Panc1 (cell line): ENCODE measurements at regions not wholly inside any gene's neighbourhood (a gene's known extent, or its start where the extent isn't known, plus 50 kb on each side); places are given as distances from the start of the nearest gene placed in this dataset.

ENCODE experiments used
- ATAC-seq: fragments of 200-7000 bp; cut with Tn5 transposase; 2 replicates; pipeline ENCODE4 v1.9.1; 2020; ENCODE audit warnings: mild to moderate bottlenecking, moderate library complexity
- BruUV-seq: library from RNA; stranded (reverse); fragments of 400-500 nt; replicated peaks from 2 replicates; lab custom pipeline; 2021; lab: Mats Ljungman, UMichigan
- CTCF ChIA-PET: fragments of 300-600 bp; sonication (Branson Sonifier 250); formaldehyde crosslinking; loops from one replicate; lab custom pipeline; 2022; ENCODE audit warnings: antibody characterized with exemption; lab: Charles Lee
- POLR2A ChIA-PET: fragments of 300-600 bp; sonication (Branson Sonifier 250); formaldehyde crosslinking; loops from one replicate; lab custom pipeline; 2022; ENCODE audit warnings: antibody characterized with exemption; lab: Charles Lee
- DNase-seq: peaks from one replicate; pipeline ENCODE4 v3.0.0-alpha.2; 2010; ENCODE audit warnings: low read depth, low spot score
- H3K27ac ChIP-seq: 2 replicates; pipeline ENCODE4 v1.5.1; 2011; ENCODE audit warnings: mild to moderate bottlenecking, low read length, inconsistent platforms
- H3K27me3 ChIP-seq: fragments of 200-500 bp; sonication (Bioruptor generic); 2 replicates; pipeline ENCODE4 v1.6.0; 2014; ENCODE audit warnings: low read length, inconsistent platforms; ENCODE audit not compliant: control insufficient read depth, insufficient read depth
- H3K36me3 ChIP-seq: fragments of 200-500 bp; sonication (Bioruptor generic); 2 replicates; pipeline ENCODE4 v1.5.1; 2014; ENCODE audit warnings: inconsistent platforms, mild to moderate bottlenecking, low read length, moderate library complexity; ENCODE audit not compliant: control insufficient read depth, insufficient read depth
- H3K4me1 ChIP-seq: 2 replicates; pipeline ENCODE4 v1.5.1; 2011; ENCODE audit warnings: inconsistent platforms, mild to moderate bottlenecking, low read length, moderate library complexity; ENCODE audit not compliant: control insufficient read depth, insufficient read depth
- H3K4me3 ChIP-seq, 2 experiments: 2 replicates each; pipeline ENCODE4 v1.5.1; 2011 to 2012; ENCODE audit warnings: low read depth in 2 of 2, low read length in 2 of 2, mild to moderate bottlenecking in 2 of 2, inconsistent platforms in 1 of 2, moderate library complexity in 1 of 2
- H3K9me3 ChIP-seq: fragments of 200-500 bp; sonication (Bioruptor generic); 2 replicates; pipeline ENCODE4 v1.5.1; 2014; ENCODE audit warnings: low read depth, mild to moderate bottlenecking, inconsistent platforms, low read length, moderate library complexity; ENCODE audit not compliant: control insufficient read depth, insufficient read depth
- POLR2AphosphoS5 ChIP-seq: IDR thresholded peaks from 2 replicates; pipeline ENCODE4 v1.6.1; 2012; ENCODE audit warnings: mild to moderate bottlenecking, low read depth, low read length, moderate library complexity
- SIN3A ChIP-seq: IDR thresholded peaks from 2 replicates; pipeline ENCODE4 v1.6.1; 2012; ENCODE audit warnings: low read depth, mild to moderate bottlenecking, low read length, moderate library complexity, borderline replicate concordance; ENCODE audit not compliant: insufficient read depth
- TCF7L2 ChIP-seq: IDR thresholded peaks from 2 replicates; pipeline ENCODE4 v1.6.1; 2011; ENCODE audit warnings: mild to moderate bottlenecking, low read depth, low read length, inconsistent platforms
- in situ Hi-C: cut with HindIII; loops from 2 replicates; pipeline ENCODE4 v1.10.0; 2016; ENCODE audit warnings: low sequenced_read_pairs, low pct_unique_long_range_greater_than_20kb
- intact Hi-C: fragments of 100-400 bp; cut with micrococcal nuclease; formaldehyde crosslinking; loops from one replicate; pipeline ENCODE4 v1.10.0; 2022; ENCODE audit not compliant: unreplicated experiment
- TF ChIP-seq, protein P1 (sequence below): fragments of 450-650 bp; IDR thresholded peaks from 2 replicates; pipeline ENCODE4 v1.5.1; 2017; ENCODE audit warnings: mild to moderate bottlenecking
- TF ChIP-seq, protein P2 (sequence below), 2 experiments: IDR thresholded peaks; 2 replicates each; pipeline ENCODE4 v1.6.1; 2011 to 2012; ENCODE audit warnings: low read depth in 2 of 2, control low read depth in 1 of 2, low read length in 1 of 2, mild to moderate bottlenecking in 1 of 2, moderate library complexity in 1 of 2; ENCODE audit not compliant: insufficient read depth in 1 of 2

DNA sequence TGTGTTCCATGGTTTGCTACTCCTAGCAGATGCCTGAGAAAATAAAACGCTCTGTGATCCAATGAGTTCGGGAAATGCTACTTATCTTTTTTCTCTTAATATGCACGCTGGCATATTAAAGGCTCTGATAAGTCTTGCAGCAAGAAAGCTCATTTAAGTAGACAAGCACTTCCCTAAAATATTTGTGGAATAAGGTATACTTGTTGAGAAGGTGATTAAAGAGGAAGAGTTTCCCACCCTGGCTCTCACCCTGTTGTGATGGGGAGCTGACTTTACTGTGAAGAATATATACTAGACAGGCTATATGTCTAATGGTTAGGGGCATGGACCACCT is 279.4 kb downstream of the RPS24 start:
- H3K36me3 ChIP-seq, result no peaks in the 10 kb centered on the region
- intact Hi-C loops (no loop called here), in situ Hi-C loops (no loop called here)
- BruUV-seq, result no TSS peak
- POLR2A ChIA-PET, result interaction anchor here (0.6 kb wide), 1 partner anchor 503 kb away, joined by 3 read pairs; no protein-coding TSS in a partner anchor
- H3K27me3 ChIP-seq, result peaks cover 10% of the 10 kb centered on the region; the same call in 1 of the 2 replicates
- H3K4me3 ChIP-seq, result no peak overlapping the region
- DNase-seq (no peak), ATAC-seq (no peak)
- CTCF ChIA-PET, result no interaction called here
- TF ChIP-seq POLR2AphosphoS5 (no peak), TCF7L2 (no peak), SIN3A (no peak)
- TF ChIP-seq, protein P1, sequence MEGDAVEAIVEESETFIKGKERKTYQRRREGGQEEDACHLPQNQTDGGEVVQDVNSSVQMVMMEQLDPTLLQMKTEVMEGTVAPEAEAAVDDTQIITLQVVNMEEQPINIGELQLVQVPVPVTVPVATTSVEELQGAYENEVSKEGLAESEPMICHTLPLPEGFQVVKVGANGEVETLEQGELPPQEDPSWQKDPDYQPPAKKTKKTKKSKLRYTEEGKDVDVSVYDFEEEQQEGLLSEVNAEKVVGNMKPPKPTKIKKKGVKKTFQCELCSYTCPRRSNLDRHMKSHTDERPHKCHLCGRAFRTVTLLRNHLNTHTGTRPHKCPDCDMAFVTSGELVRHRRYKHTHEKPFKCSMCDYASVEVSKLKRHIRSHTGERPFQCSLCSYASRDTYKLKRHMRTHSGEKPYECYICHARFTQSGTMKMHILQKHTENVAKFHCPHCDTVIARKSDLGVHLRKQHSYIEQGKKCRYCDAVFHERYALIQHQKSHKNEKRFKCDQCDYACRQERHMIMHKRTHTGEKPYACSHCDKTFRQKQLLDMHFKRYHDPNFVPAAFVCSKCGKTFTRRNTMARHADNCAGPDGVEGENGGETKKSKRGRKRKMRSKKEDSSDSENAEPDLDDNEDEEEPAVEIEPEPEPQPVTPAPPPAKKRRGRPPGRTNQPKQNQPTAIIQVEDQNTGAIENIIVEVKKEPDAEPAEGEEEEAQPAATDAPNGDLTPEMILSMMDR, result no peak
- TF ChIP-seq, protein P2, sequence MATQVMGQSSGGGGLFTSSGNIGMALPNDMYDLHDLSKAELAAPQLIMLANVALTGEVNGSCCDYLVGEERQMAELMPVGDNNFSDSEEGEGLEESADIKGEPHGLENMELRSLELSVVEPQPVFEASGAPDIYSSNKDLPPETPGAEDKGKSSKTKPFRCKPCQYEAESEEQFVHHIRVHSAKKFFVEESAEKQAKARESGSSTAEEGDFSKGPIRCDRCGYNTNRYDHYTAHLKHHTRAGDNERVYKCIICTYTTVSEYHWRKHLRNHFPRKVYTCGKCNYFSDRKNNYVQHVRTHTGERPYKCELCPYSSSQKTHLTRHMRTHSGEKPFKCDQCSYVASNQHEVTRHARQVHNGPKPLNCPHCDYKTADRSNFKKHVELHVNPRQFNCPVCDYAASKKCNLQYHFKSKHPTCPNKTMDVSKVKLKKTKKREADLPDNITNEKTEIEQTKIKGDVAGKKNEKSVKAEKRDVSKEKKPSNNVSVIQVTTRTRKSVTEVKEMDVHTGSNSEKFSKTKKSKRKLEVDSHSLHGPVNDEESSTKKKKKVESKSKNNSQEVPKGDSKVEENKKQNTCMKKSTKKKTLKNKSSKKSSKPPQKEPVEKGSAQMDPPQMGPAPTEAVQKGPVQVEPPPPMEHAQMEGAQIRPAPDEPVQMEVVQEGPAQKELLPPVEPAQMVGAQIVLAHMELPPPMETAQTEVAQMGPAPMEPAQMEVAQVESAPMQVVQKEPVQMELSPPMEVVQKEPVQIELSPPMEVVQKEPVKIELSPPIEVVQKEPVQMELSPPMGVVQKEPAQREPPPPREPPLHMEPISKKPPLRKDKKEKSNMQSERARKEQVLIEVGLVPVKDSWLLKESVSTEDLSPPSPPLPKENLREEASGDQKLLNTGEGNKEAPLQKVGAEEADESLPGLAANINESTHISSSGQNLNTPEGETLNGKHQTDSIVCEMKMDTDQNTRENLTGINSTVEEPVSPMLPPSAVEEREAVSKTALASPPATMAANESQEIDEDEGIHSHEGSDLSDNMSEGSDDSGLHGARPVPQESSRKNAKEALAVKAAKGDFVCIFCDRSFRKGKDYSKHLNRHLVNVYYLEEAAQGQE (IDR thresholded peaks at IDR 0.05; ENCODE audit: insufficient read depth in 1 of 2, low read depth in 2 of 2, low read length in 1 of 2), result no peak
- no peaks in the 10 kb centered on the region for H3K4me1 ChIP-seq
- no peak overlapping the region for H3K27ac ChIP-seq
- H3K9me3 ChIP-seq, result no peaks in the 10 kb centered on the region

DNA sequence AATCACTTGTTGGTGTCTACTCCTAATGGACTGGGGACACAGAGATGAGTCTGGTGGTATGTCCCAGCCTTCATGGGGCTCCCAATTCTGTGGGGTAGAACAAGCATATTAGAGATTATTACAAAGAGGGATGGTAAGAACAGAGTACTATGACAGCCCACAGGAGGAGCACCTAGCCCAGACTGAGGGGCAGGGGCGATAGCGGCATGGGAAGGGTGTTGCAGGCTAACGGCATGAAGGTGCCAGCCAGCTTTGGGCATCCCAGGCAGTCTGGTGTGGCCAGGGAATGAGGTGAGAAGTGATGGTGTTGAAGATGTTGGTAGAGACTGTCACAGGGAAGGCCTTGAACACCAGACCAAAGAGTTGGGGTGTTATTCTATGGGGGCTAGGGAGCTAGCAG is 280.0 kb downstream of the RPS24 start:
- TF ChIP-seq SIN3A, result no peak
- no peak for TF ChIP-seq TCF7L2
- ATAC-seq, result no peak
- intact Hi-C loops (no loop called here), in situ Hi-C loops (no loop called here)
- Histone ChIP-seq H3K9me3 (no peaks in the 10 kb centered on the region), H3K27ac (no peak overlapping the region), H3K4me1 (no peaks in the 10 kb centered on the region), H3K36me3 (no peaks in the 10 kb centered on the region), H3K27me3 (peaks cover 8% of the 10 kb centered on the region; the same call in 1 of the 2 replicates), H3K4me3 (no peak overlapping the region)
- CTCF ChIA-PET, result no interaction called here
- BruUV-seq, result no TSS peak
- POLR2A ChIA-PET, result no interaction called here
- DNase-seq, result no peak

DNA sequence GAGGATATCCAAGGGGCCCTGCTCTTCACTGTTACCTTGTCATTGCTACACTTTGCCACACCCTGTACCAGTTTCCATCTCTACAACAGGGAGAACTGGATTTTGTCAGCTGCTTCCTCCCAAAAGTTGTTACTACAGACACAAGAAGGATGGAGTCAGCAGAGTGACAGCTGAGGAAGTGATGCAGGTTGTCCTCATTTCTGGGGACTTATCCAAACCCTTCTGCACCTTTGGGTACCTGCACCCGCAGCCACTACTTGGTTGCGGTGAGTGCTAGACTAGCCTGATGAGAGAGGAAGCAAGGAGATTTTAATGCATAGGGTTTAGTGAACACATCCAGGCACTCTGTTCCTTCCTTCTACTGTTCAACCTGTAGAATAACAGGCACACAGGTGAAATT is 281.0 kb downstream of the RPS24 start:
- Histone ChIP-seq H3K27ac (no peak overlapping the region), H3K27me3 (peaks cover 2% of the 10 kb centered on the region; the same call in 1 of the 2 replicates), H3K4me1 (no peaks in the 10 kb centered on the region), H3K4me3 (no peak overlapping the region), H3K9me3 (no peaks in the 10 kb centered on the region), H3K36me3 (no peaks in the 10 kb centered on the region)
- ATAC-seq (no peak), DNase-seq (no peak)
- POLR2A ChIA-PET, result no interaction called here
- intact Hi-C loops, result no loop called here
- TF ChIP-seq, protein P2 (IDR thresholded peaks at IDR 0.05; ENCODE audit: insufficient read depth in 1 of 2, low read depth in 2 of 2, low read length in 1 of 2), result no peak
- TF ChIP-seq, protein P1, result no peak
- TF ChIP-seq SIN3A (no peak), POLR2AphosphoS5 (no peak), TCF7L2 (no peak)
- BruUV-seq, result no TSS peak
- in situ Hi-C loops, result no loop called here
- CTCF ChIA-PET, result no interaction called here
